ENCODE measurements at regions not wholly inside any gene's neighbourhood (a gene's known extent, or its start where the extent isn't known, plus 50 kb on each side); places are given as distances from the start of the nearest gene placed in this dataset.

GRCh38 chr5:4192111-4192510, 596.5 kb downstream of the IRX1 start:
- intact Hi-C loops (cut with DNase I): no loop called here
- no peaks in the 10 kb centered on the region for H3K27me3 ChIP-seq (ENCODE audit: control insufficient read depth, insufficient read depth, low read length)
- no peak for TF ChIP-seq CTCF (IDR thresholded peaks at IDR 0.05; ENCODE audit: borderline replicate concordance, extremely low read depth, insufficient read depth)
- no peak overlapping the region for H3K27ac ChIP-seq (ENCODE audit: low read depth in 2 of 2, low read length in 2 of 2)
- no peak overlapping the region for H3K4me3 ChIP-seq (ENCODE audit: low read length in 3 of 3)
- H3K9me3 ChIP-seq (ENCODE audit: control insufficient read depth in 2 of 3, insufficient read depth in 1 of 3, low read length in 3 of 3): no peaks in the 10 kb centered on the region
- DNase-seq: no peak
- no peak overlapping the region for H3K9ac ChIP-seq (ENCODE audit: low read length in 3 of 3)
- no peak for FAIRE-seq
- H3K36me3 ChIP-seq (ENCODE audit: control insufficient read depth in 2 of 3, insufficient read depth in 3 of 3, low read length in 3 of 3): no peaks in the 10 kb centered on the region
- H3K4me1 ChIP-seq (ENCODE audit: control insufficient read depth in 2 of 3, insufficient read depth in 2 of 3, low read depth in 1 of 3, low read length in 3 of 3): no peaks in the 10 kb centered on the region

GRCh38 chr5:4196744-4197143, 601.1 kb downstream of the IRX1 start:
- no peak overlapping the region for H3K4me3 ChIP-seq (ENCODE audit: low read length in 3 of 3)
- no peak overlapping the region for H3K9ac ChIP-seq (ENCODE audit: low read length in 3 of 3)
- intact Hi-C loops (cut with DNase I): no loop called here
- no peaks in the 10 kb centered on the region for H3K27me3 ChIP-seq (ENCODE audit: control insufficient read depth, insufficient read depth, low read length)
- DNase-seq: no peak
- H3K36me3 ChIP-seq (ENCODE audit: control insufficient read depth in 2 of 3, insufficient read depth in 3 of 3, low read length in 3 of 3): no peaks in the 10 kb centered on the region
- TF ChIP-seq CTCF (IDR thresholded peaks at IDR 0.05; ENCODE audit: borderline replicate concordance, extremely low read depth, insufficient read depth): no peak
- H3K27ac ChIP-seq (ENCODE audit: low read depth in 2 of 2, low read length in 2 of 2): no peak overlapping the region
- no peaks in the 10 kb centered on the region for H3K4me1 ChIP-seq (ENCODE audit: control insufficient read depth in 2 of 3, insufficient read depth in 2 of 3, low read depth in 1 of 3, low read length in 3 of 3)
- FAIRE-seq: no peak
- H3K9me3 ChIP-seq (ENCODE audit: control insufficient read depth in 2 of 3, insufficient read depth in 1 of 3, low read length in 3 of 3): no peaks in the 10 kb centered on the region

- intact Hi-C loops (cut with DNase I): no loop called here
- TF ChIP-seq CTCF (IDR thresholded peaks at IDR 0.05; ENCODE audit: borderline replicate concordance, extremely low read depth, insufficient read depth): no peak
- H3K36me3 ChIP-seq (ENCODE audit: control insufficient read depth in 2 of 3, insufficient read depth in 3 of 3, low read length in 3 of 3): no peaks in the 10 kb centered on the region
- DNase-seq (no peak), FAIRE-seq (no peak)
- no peak overlapping the region for H3K9ac ChIP-seq (ENCODE audit: low read length in 3 of 3)
- no peak overlapping the region for H3K4me3 ChIP-seq (ENCODE audit: low read length in 3 of 3)
- H3K9me3 ChIP-seq (ENCODE audit: control insufficient read depth in 2 of 3, insufficient read depth in 1 of 3, low read length in 3 of 3): no peaks in the 10 kb centered on the region
- H3K27me3 ChIP-seq (ENCODE audit: control insufficient read depth, insufficient read depth, low read length): no peaks in the 10 kb centered on the region
- no peaks in the 10 kb centered on the region for H3K4me1 ChIP-seq (ENCODE audit: control insufficient read depth in 2 of 3, insufficient read depth in 2 of 3, low read depth in 1 of 3, low read length in 3 of 3)
- no peak overlapping the region for H3K27ac ChIP-seq (ENCODE audit: low read depth in 2 of 2, low read length in 2 of 2)
Measured at GRCh38 chr5:4197151-4197550, 601.5 kb downstream of the IRX1 start.

- no peak overlapping the region for H3K9ac ChIP-seq (ENCODE audit: low read length in 3 of 3)
- no peaks in the 10 kb centered on the region for H3K27me3 ChIP-seq (ENCODE audit: control insufficient read depth, insufficient read depth, low read length)
- H3K36me3 ChIP-seq (ENCODE audit: control insufficient read depth in 2 of 3, insufficient read depth in 3 of 3, low read length in 3 of 3): no peaks in the 10 kb centered on the region
- no peaks in the 10 kb centered on the region for H3K4me1 ChIP-seq (ENCODE audit: control insufficient read depth in 2 of 3, insufficient read depth in 2 of 3, low read depth in 1 of 3, low read length in 3 of 3)
- H3K27ac ChIP-seq (ENCODE audit: low read depth in 2 of 2, low read length in 2 of 2): no peak overlapping the region
- no peak for TF ChIP-seq CTCF (IDR thresholded peaks at IDR 0.05; ENCODE audit: borderline replicate concordance, extremely low read depth, insufficient read depth)
- H3K4me3 ChIP-seq (ENCODE audit: low read length in 3 of 3): no peak overlapping the region
- DNase-seq (no peak), FAIRE-seq (no peak)
- intact Hi-C loops (cut with DNase I): no loop called here
- no peaks in the 10 kb centered on the region for H3K9me3 ChIP-seq (ENCODE audit: control insufficient read depth in 2 of 3, insufficient read depth in 1 of 3, low read length in 3 of 3)
Measured at GRCh38 chr5:4198461-4198860, 602.8 kb downstream of the IRX1 start.

Data from kidney (tissue), 13 donors.